HG02763 (cell line): ENCODE measurements at regions not wholly inside any gene's neighbourhood (a gene's known extent, or its start where the extent isn't known, plus 50 kb on each side); places are given as distances from the start of the nearest gene placed in this dataset.
"Not testable (repeated sequence)": the region's sequence is repeated elsewhere in the genome, so short reads cannot be mapped to it uniquely, and the experiment has no call there.

Source experiments
- ATAC-seq: cut with Tn5 transposase; IDR thresholded peaks from one replicate; pipeline ENCODE4 v1.9.1; 2021; ENCODE audit warnings: mild to moderate bottlenecking, moderate library complexity; ENCODE audit not compliant: unreplicated experiment

- ATAC-seq, result no peak
These were observed 670.2 kb downstream of the RFPL4B start for GRCh38 chr6:113017353-113017752.

- no peak for ATAC-seq
These were observed 671.4 kb downstream of the RFPL4B start for GRCh38 chr6:113018351-113019151.

DNA sequence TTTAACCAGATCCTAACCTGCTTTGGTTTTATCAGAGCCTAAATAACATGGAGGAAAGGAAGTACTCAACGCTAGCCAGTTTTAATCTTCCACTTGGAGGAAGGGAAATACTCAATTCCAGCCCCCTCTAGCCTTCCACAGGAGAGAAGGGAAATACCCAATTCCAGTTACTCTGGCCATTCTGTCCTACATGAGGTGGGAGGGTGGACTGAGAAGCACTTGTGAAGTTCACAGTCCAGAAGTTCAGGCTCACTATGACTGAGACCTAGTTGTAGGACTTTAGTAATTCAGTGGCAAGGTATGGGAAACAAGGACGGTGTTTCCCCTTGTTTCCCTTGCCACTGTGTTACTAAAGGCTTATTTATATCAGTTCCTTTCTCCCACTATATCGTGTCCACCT lies 672.0 kb downstream of the RFPL4B start:
- no peak for ATAC-seq

GRCh38 chr6:113027780-113028179 lies 680.6 kb downstream of the RFPL4B start:
- ATAC-seq, result no peak

- ATAC-seq, result not testable (repeated sequence)
These were observed 682.0 kb downstream of the RFPL4B start for GRCh38 chr6:113029161-113029560.

GRCh38 chr6:113031591-113032238 lies 684.6 kb downstream of the RFPL4B start:
- ATAC-seq, result no peak

- ATAC-seq, result no peak
These were observed 691.9 kb downstream of the RFPL4B start for GRCh38 chr6:113039005-113039404.

DNA sequence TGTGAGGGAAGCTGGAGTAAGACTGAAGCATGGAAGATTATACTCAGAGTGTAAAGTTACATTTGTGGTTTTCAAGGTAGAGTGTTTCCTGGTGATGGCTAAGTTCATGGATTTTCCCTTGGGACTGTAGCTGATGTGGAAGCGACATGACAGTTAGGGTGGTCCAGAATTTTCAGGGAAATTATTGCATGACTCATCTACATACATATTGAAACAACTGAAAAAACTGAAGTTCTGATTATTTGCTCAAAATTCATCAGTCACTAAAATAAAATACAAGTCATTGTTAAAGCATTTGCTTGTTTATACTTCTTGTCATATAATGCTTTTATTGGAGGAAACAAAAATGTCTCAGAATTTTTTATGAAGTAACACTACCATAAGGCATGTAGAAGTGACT lies 700.0 kb downstream of the RFPL4B start:
- ATAC-seq, result no peak

- ATAC-seq, result no peak
These were observed 700.8 kb downstream of the RFPL4B start for GRCh38 chr6:113047932-113048331.

DNA sequence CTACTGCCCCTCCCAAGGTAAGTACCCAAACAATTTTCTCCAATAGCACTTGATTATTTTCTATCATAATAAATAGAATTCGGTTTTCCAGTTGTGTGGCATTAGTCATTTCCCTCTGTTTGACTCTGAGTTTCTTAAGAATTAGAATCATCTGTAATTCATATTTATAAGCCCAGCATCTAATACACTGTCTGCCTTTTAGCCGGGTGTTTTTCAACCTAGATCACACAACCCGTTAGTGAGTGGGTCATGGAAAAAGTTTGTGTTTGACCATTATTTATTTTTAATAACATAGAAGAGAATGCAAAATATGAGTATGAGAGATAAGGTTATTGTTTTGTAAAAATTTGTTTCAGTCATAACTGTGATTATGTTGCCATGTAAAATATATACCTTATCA lies 701.6 kb downstream of the RFPL4B start:
- no peak for ATAC-seq

GRCh38 chr6:113049190-113049589 lies 702.1 kb downstream of the RFPL4B start:
- no peak for ATAC-seq

DNA sequence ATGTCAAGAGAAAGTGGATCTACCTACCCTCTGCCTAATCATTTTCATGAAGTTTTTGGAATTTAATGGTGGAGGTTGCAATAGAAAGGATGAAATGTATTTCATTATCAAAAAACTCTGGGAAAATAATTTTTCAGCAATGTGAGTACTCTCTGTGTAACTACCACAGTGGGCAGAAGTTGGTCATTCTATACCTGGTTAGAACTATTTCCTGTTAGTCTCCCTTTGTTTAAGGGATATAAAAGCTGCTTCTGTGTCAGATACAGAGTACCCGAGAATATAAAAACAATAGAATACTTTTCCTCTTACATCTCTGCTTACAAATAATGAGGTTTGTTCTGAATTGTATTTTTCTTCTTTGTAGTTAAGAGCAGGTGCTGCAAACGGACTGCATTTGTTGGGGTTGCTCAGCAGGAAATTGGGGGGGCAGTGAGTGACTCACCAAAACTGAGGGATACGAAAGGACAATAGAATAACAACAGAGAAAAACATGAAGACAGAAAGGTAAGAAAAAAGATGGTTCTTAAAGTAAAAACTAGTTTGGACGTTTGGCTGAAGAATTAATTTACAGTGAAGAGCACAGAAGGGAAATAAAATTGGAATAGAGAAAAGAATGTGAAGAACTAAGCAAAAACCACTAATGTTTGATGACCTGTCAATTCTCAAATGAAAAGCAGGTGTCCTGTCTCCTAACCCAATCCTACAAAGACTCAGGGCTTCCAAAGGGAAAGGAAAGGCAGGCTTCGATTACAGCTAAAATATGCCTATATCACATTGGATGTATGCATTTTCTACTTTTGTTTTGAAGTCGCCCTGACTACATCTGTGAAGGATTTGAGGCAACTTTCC lies 703.1 kb downstream of the RFPL4B start:
- ATAC-seq, result no peak

GRCh38 chr6:113050979-113051378 lies 703.8 kb downstream of the RFPL4B start:
- ATAC-seq, result no peak

DNA sequence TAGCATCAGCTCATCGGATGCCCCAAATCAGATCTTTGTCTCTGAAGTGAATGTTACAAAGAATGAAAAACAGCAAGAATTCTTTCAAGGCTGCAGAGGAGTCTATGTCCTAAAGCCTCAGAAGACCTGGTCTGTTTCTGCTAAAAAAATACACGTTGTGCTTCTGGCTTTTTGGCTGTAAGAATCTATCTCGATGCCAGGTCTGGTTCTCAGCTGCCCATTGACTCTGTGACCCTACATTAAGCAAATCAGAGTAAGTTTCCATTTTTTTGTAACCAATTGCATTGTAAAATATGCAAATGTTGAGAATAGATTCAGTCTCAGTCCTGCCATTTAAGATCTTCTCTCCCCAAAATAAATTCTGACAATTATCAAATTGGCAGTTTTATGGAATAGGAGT lies 705.4 kb downstream of the RFPL4B start:
- no peak for ATAC-seq

- no peak for ATAC-seq
These were observed 707.9 kb downstream of the RFPL4B start for GRCh38 chr6:113055061-113055460.

DNA sequence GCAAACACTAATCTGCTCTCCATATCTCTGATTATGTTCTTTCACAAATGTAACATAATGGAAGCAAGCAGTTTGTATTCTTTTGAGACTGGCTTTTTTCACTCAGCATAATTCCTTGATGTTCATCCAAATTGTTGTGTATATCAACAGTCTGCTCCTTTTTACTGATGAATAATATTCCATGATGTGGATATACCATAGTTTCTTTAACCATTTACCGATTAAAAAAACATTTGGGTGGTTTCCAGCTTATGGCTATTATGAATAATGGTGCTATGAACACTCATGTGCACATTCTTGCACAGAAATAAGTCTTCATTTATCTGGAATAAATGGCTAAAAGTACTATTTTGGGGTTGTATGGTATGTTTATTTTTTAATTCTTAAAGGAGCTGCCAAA lies 708.9 kb downstream of the RFPL4B start:
- ATAC-seq, result no peak

- ATAC-seq, result no peak
These were observed 710.5 kb downstream of the RFPL4B start for GRCh38 chr6:113057567-113058053.

GRCh38 chr6:113060664-113061063 lies 713.5 kb downstream of the RFPL4B start:
- ATAC-seq, result no peak

GRCh38 chr6:113065611-113066010 lies 718.5 kb downstream of the RFPL4B start:
- no peak for ATAC-seq

DNA sequence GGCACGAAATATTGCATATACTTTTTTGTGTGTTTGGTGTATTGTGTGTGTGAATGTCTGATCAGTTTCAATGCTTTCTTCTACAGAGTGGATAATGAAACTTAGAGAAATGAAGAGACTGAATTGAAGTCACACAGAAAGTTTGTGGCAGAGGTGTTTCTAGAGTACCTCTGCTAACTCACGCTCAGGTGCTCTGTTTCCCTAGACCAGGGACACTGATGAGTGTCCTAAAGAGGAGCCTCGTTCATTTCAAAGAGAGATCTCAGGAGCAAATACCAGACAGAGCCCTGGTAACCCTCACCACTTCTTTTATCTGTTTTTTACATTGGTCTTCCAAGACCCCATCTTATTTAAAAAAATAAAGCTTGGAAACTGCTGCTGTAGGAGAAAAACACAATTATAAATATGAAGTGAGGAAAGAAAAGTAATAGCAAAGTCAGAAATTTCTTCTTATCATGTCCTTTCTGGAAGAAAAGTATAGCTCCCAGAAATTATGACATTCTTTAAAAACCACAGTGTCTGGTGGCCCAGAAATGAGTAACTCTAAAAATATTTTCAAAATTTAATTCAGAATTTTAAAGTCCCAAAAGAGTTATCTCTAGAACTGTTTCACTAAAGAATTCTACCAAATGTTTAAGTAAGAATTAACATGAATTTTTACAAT lies 720.6 kb downstream of the RFPL4B start:
- ATAC-seq, result no peak

DNA sequence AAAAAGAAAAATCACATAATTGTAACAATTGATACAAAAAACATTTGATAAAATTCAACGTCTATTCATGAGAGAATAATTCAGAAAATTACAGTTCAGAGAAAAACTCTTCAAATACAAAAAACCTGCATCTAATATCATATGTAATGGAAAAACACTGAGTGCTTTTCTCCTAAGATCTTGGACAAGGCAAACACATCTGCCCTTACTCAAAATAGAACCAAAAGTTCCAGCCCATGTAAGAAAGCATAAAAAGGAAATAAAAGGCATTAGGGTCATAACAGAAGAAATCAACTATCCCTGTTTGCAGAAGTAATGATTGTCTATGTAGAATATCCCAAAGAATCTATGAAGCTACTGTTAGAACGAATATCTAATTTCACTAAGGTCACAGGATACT lies 721.4 kb downstream of the RFPL4B start:
- ATAC-seq, result no peak
